H9 (cell line): ENCODE measurements at regions not wholly inside any gene's neighbourhood (a gene's known extent, or its start where the extent isn't known, plus 50 kb on each side); places are given as distances from the start of the nearest gene placed in this dataset.

Source experiments
- DNase-seq: peaks from one replicate; pipeline ENCODE4 v3.0.0-alpha.2; 2017
- H2AFZ ChIP-seq: one replicate; pipeline ENCODE4 v1.6.1; 2013; ENCODE audit warnings: mild to moderate bottlenecking, low read length, control low read depth, moderate library complexity
- H2AK5ac ChIP-seq: 2 replicates; pipeline ENCODE4 v1.6.1; 2013; ENCODE audit warnings: low read length, control low read depth, mixed read lengths; ENCODE audit not compliant: insufficient read length
- H2BK120ac ChIP-seq: one replicate; pipeline ENCODE4 v1.6.1; 2013; ENCODE audit warnings: low read depth, mild to moderate bottlenecking, low read length, control low read depth, inconsistent platforms; ENCODE audit not compliant: poor library complexity, severe bottlenecking
- H2BK12ac ChIP-seq: 2 replicates; pipeline ENCODE4 v1.6.1; 2013; ENCODE audit warnings: low read length, control low read depth, mixed read lengths, low read depth; ENCODE audit not compliant: insufficient read length
- H2BK15ac ChIP-seq: 2 replicates; pipeline ENCODE4 v1.6.1; 2013; ENCODE audit warnings: low read depth, low read length, control low read depth
- H2BK20ac ChIP-seq: one replicate; pipeline ENCODE4 v1.6.1; 2013; ENCODE audit warnings: low read depth, mild to moderate bottlenecking, low read length, control low read depth, inconsistent platforms; ENCODE audit not compliant: poor library complexity, severe bottlenecking
- H2BK5ac ChIP-seq: 2 replicates; pipeline ENCODE4 v1.6.1; 2013; ENCODE audit warnings: low read length, control low read depth, mixed read lengths; ENCODE audit not compliant: insufficient read length
- H3K14ac ChIP-seq: 2 replicates; pipeline ENCODE4 v1.6.1; 2013; ENCODE audit warnings: low read length, control low read depth; ENCODE audit not compliant: insufficient read depth
- H3K18ac ChIP-seq: 2 replicates; pipeline ENCODE4 v1.6.1; 2013; ENCODE audit warnings: low read depth, mild to moderate bottlenecking, mixed read lengths, low read length, control low read depth; ENCODE audit not compliant: insufficient read length
- H3K23ac ChIP-seq: 2 replicates; pipeline ENCODE4 v1.6.1; 2013; ENCODE audit warnings: low read length, control low read depth, mixed read lengths, low read depth; ENCODE audit not compliant: insufficient read length
- H3K23me2 ChIP-seq: 2 replicates; pipeline ENCODE4 v1.6.1; 2013; ENCODE audit warnings: low read depth, mild to moderate bottlenecking, mixed read lengths, low read length, control low read depth; ENCODE audit not compliant: insufficient read length, poor library complexity, severe bottlenecking
- H3K27ac ChIP-seq: 2 replicates; pipeline ENCODE4 v1.5.1; 2013; ENCODE audit warnings: low read length, control low read depth, mixed read lengths, low read depth; ENCODE audit not compliant: insufficient read length
- H3K27me3 ChIP-seq: 2 replicates; pipeline ENCODE4 v1.6.1; 2013; ENCODE audit warnings: low read length, control low read depth, inconsistent platforms; ENCODE audit not compliant: insufficient read depth
- H3K4ac ChIP-seq: 2 replicates; pipeline ENCODE4 v1.6.1; 2013; ENCODE audit warnings: low read depth, mild to moderate bottlenecking, control low read depth, inconsistent platforms, low read length, moderate library complexity
- H3K4me1 ChIP-seq: 2 replicates; pipeline ENCODE4 v1.6.1; 2013; ENCODE audit warnings: low read length, control low read depth, inconsistent platforms; ENCODE audit not compliant: insufficient read depth
- H3K4me2 ChIP-seq: 2 replicates; pipeline ENCODE4 v1.6.1; 2013; ENCODE audit warnings: low read length, control low read depth, mixed read lengths; ENCODE audit not compliant: insufficient read length, insufficient read depth
- H3K56ac ChIP-seq: 2 replicates; pipeline ENCODE4 v1.6.1; 2013; ENCODE audit warnings: low read depth, mild to moderate bottlenecking, mixed read lengths, low read length, control low read depth; ENCODE audit not compliant: insufficient read length
- H3K79me1 ChIP-seq: 2 replicates; pipeline ENCODE4 v1.6.1; 2013; ENCODE audit warnings: low read depth, mild to moderate bottlenecking, moderate library complexity, low read length, control low read depth, inconsistent platforms; ENCODE audit not compliant: insufficient read depth, poor library complexity, severe bottlenecking
- H3K79me2 ChIP-seq: 2 replicates; pipeline ENCODE4 v1.6.1; 2013; ENCODE audit warnings: low read length, control low read depth, inconsistent platforms; ENCODE audit not compliant: insufficient read depth
- H3K9ac ChIP-seq: 2 replicates; pipeline ENCODE4 v1.6.1; 2013; ENCODE audit warnings: low read length, control low read depth, mixed read lengths; ENCODE audit not compliant: insufficient read length; ENCODE audit errors: extremely low read depth
- H3K9me3 ChIP-seq: one replicate; pipeline ENCODE4 v1.6.1; 2013; ENCODE audit warnings: low read depth, low read length, inconsistent platforms; ENCODE audit not compliant: control insufficient read depth
- H3T11ph ChIP-seq: one replicate; pipeline ENCODE4 v1.6.1; 2013; ENCODE audit warnings: mild to moderate bottlenecking, low read length, control low read depth, inconsistent platforms
- H4K20me1 ChIP-seq: one replicate; pipeline ENCODE4 v1.6.1; 2013; ENCODE audit not compliant: control insufficient read depth, insufficient read length, insufficient read depth
- H4K5ac ChIP-seq: 2 replicates; pipeline ENCODE4 v1.6.1; 2013; ENCODE audit warnings: low read depth, mild to moderate bottlenecking, mixed read lengths, low read length, control low read depth; ENCODE audit not compliant: insufficient read length
- H4K8ac ChIP-seq: replicated peaks from 2 replicates; pipeline ENCODE4 v1.6.1; 2013; ENCODE audit warnings: low read length, control low read depth, mixed read lengths, low read depth; ENCODE audit not compliant: insufficient read length
- H4K91ac ChIP-seq: 2 replicates; pipeline ENCODE4 v1.6.1; 2013; ENCODE audit warnings: low read depth, mild to moderate bottlenecking, moderate library complexity, mixed read lengths, low read length, control low read depth; ENCODE audit not compliant: insufficient read length
- H3K27ac Mint-ChIP-seq, 3 experiments: 2 replicates in 2 of 3; 3 replicates in 1 of 3; pipeline ENCODE4 v1.8.0; 2020 to 2021; ENCODE audit warnings: mixed read lengths in 3 of 3, mild to moderate bottlenecking in 1 of 3, moderate library complexity in 1 of 3
- H3K27me3 Mint-ChIP-seq: 2 replicates; pipeline ENCODE4 v1.8.0; 2021; ENCODE audit warnings: low read depth, mild to moderate bottlenecking, moderate library complexity, mixed read lengths
- H3K36me3 Mint-ChIP-seq, 3 experiments: 2 replicates in 2 of 3; 3 replicates in 1 of 3; pipeline ENCODE4 v1.8.0; 2020 to 2021; ENCODE audit warnings: low read depth in 3 of 3, mixed read lengths in 3 of 3; ENCODE audit not compliant: insufficient read depth in 1 of 3
- H3K4me1 Mint-ChIP-seq, 2 experiments: 2 replicates each; pipeline ENCODE4 v1.8.0; 2020; ENCODE audit warnings: mixed read lengths in 2 of 2
- H3K4me3 Mint-ChIP-seq, 2 experiments: 2 replicates in 1 of 2; 3 replicates in 1 of 2; pipeline ENCODE4 v1.8.0; 2020 to 2021; ENCODE audit warnings: mild to moderate bottlenecking in 2 of 2, mixed read lengths in 2 of 2, moderate library complexity in 1 of 2
- H3K9me3 Mint-ChIP-seq, 2 experiments: 2 replicates in 1 of 2; 3 replicates in 1 of 2; pipeline ENCODE4 v1.8.0; 2020; ENCODE audit warnings: mild to moderate bottlenecking in 2 of 2, mixed read lengths in 2 of 2, moderate library complexity in 1 of 2
- CTCF ChIP-seq: fragments of 200-600 bp; sonication (generic); conservative IDR thresholded peaks from 3 replicates; pipeline ENCODE4 v1.8.0; 2021; ENCODE audit warnings: antibody characterized with exemption, mild to moderate bottlenecking
- WGBS: extraction: QIAGEN DNeasy Blood & Tissue Kit; methylation state at CpG from one replicate; pipeline ENCODE4 v1.1.7; 2013; ENCODE audit warnings: missing lambda C conversion rate, low lambda C conversion rate, mixed read lengths; ENCODE audit not compliant: insufficient read length; ENCODE audit errors: extremely low coverage; 5-methylcytosine and 5-hydroxymethylcytosine counted together

GRCh38 chr15:96186105-96186504 lies 144.4 kb upstream of the NR2F2 start:
- Mint-ChIP-seq H3K36me3 (no peaks in the 10 kb centered on the region), H3K9me3 (no peaks in the 10 kb centered on the region), H3K4me1 (peaks cover 37 to 45% of the 10 kb centered on the region in 2 experiments), H3K27ac (no peak overlapping the region), H3K27me3 (no peaks in the 10 kb centered on the region), H3K4me3 (no peak overlapping the region)
- no peak overlapping the region for H3K4me2 ChIP-seq
- H2BK15ac ChIP-seq: no peak overlapping the region
- H3K9ac ChIP-seq: no peak overlapping the region
- no peak overlapping the region for H2AK5ac ChIP-seq
- peaks cover 5% of the 10 kb centered on the region; the same call in 1 of the 2 replicates for H3K4me1 ChIP-seq
- no peak overlapping the region for H3T11ph ChIP-seq
- no peak overlapping the region for H3K18ac ChIP-seq
- H3K23me2 ChIP-seq: no peaks in the 10 kb centered on the region
- no peaks in the 10 kb centered on the region for H3K79me1 ChIP-seq
- no peak overlapping the region for H2BK12ac ChIP-seq
- no peak overlapping the region for H4K8ac ChIP-seq
- no peak overlapping the region for H3K23ac ChIP-seq
- no peak overlapping the region for H3K27ac ChIP-seq
- DNase-seq: no peak
- no peak overlapping the region for H4K5ac ChIP-seq
- no peak for TF ChIP-seq CTCF
- H4K20me1 ChIP-seq: no peaks in the 10 kb centered on the region
- no peak overlapping the region for H2BK120ac ChIP-seq
- no peaks in the 10 kb centered on the region for H3K9me3 ChIP-seq
- H2AFZ ChIP-seq: no peak overlapping the region
- no peak overlapping the region for H4K91ac ChIP-seq
- H2BK20ac ChIP-seq: no peak overlapping the region
- no peak overlapping the region for H3K14ac ChIP-seq
- no peak overlapping the region for H3K4ac ChIP-seq
- H2BK5ac ChIP-seq: no peak overlapping the region
- H3K27me3 ChIP-seq: no peaks in the 10 kb centered on the region
- no peaks in the 10 kb centered on the region for H3K79me2 ChIP-seq
- H3K56ac ChIP-seq: no peak overlapping the region
- WGBS: no CpG with 5 or more reads among the region's 4 CpGs
